Adrenal gland (tissue), 5 donors: ENCODE measurements at regions not wholly inside any gene's neighbourhood (a gene's known extent, or its start where the extent isn't known, plus 50 kb on each side); places are given as distances from the start of the nearest gene placed in this dataset.
"Not testable (repeated sequence)": the region's sequence is repeated elsewhere in the genome, so short reads cannot be mapped to it uniquely, and the experiment has no call there.

Source experiments
- CTCF ChIP-seq, 6 experiments: fragments of 450-650 bp in 4 of 6; fragments of 200-600 bp in 2 of 6; sonication (generic) in 1 of 6; IDR thresholded peaks; 1 replicate in 5 of 6; 2 replicates in 1 of 6; pipeline versions ENCODE4 v1.5.1 to v1.8.0; 2016 to 2021; ENCODE audit warnings: antibody characterized with exemption in 6 of 6, mild to moderate bottlenecking in 2 of 6, moderate library complexity in 1 of 6
- POLR2A ChIP-seq, 2 donors: fragments of 450-650 bp; IDR thresholded peaks; one replicate each; pipeline ENCODE4 v1.6.1; 2017; ENCODE audit warnings: antibody characterized with exemption in 2 of 2, mild to moderate bottlenecking in 2 of 2, moderate library complexity in 1 of 2
- donor health status: DM: no; HTN: no; CAD: no.

- TF ChIP-seq CTCF, POLR2A (IDR thresholded peaks at IDR 0.05): not testable (repeated sequence)
Measured at GRCh38 chr2:111299635-111300034, 178.9 kb downstream of the BCL2L11 start.
